K562 (cell line): ENCODE measurements at regions not wholly inside any gene's neighbourhood (a gene's known extent, or its start where the extent isn't known, plus 50 kb on each side); places are given as distances from the start of the nearest gene placed in this dataset.

Source experiments
- ATAC-seq: fragments of 200-7000 bp; cut with Tn5 transposase; 3 replicates; pipeline ENCODE4 v1.9.1; 2020; ENCODE audit warnings: moderate library complexity
- BruUV-seq: library from RNA; stranded (reverse); fragments of 400-500 nt; replicated peaks from 2 replicates; lab custom pipeline; 2021; lab: Mats Ljungman, UMichigan
- CTCF ChIA-PET: fragments of 300-600 bp; formaldehyde crosslinking; extraction: SDS; loops from one replicate; lab custom pipeline; 2021; ENCODE audit warnings: low intra/inter-chr PET ratio; lab: Yijun Ruan, JAX
- POLR2A ChIA-PET: fragments of 300-600, 350-650 bp; sonication (Branson Sonifier 250); formaldehyde crosslinking; extraction: SDS; loops from one replicate; lab custom pipeline; 2021; ENCODE audit warnings: antibody characterized with exemption, inconsistent platforms; lab: Yijun Ruan, JAX
- DNase-seq, 4 experiments: peaks; one replicate each; pipeline versions ENCODE4 v3.0.0 to v3.0.0-alpha.2; 2011 to 2018; ENCODE audit warnings: low spot score in 3 of 4, mixed read lengths in 3 of 4; ENCODE audit errors: extremely low read depth in 1 of 4
- FAIRE-seq: peaks from 2 replicates; lab custom pipeline; 2011; peaks lifted over from hg19 to GRCh38; lab: Jason Lieb, UNC
- H2AFZ ChIP-seq: 2 replicates; pipeline ENCODE4 v1.6.0; 2011; ENCODE audit warnings: low read depth, low read length, control low read depth, inconsistent platforms
- H3K27ac ChIP-seq: fragments of 200-600 bp; 3 replicates; pipeline ENCODE4 v1.8.0; 2011; ENCODE audit warnings: low read depth, mild to moderate bottlenecking, control low read depth, inconsistent platforms, low read length, moderate library complexity, mixed read lengths; ENCODE audit errors: extremely low read depth
- H3K27me3 ChIP-seq, 2 experiments: fragments of 300-600 bp in 1 of 2; 2 replicates in 1 of 2; 3 replicates in 1 of 2; pipeline versions ENCODE4 v1.6.0 to v1.8.0; 2011; ENCODE audit warnings: inconsistent platforms in 2 of 2, low read length in 2 of 2, mild to moderate bottlenecking in 1 of 2, mixed read lengths in 1 of 2, moderate library complexity in 1 of 2; ENCODE audit not compliant: control insufficient read depth in 2 of 2, insufficient read depth in 2 of 2
- H3K36me3 ChIP-seq: fragments of 300-600 bp; 3 replicates; pipeline ENCODE4 v1.8.0; 2011; ENCODE audit warnings: mild to moderate bottlenecking, low read length, inconsistent platforms; ENCODE audit not compliant: control insufficient read depth, insufficient read depth
- H3K4me1 ChIP-seq, 2 experiments: fragments of 200-600 bp in 1 of 2; replicated peaks in 1 of 2; 2 replicates in 1 of 2; 3 replicates in 1 of 2; pipeline versions ENCODE4 v1.5.1 to v1.8.0; 2011; ENCODE audit warnings: inconsistent platforms in 2 of 2, low read length in 2 of 2, mild to moderate bottlenecking in 1 of 2, mixed read lengths in 1 of 2, moderate library complexity in 1 of 2; ENCODE audit not compliant: control insufficient read depth in 2 of 2, insufficient read depth in 2 of 2
- H3K4me2 ChIP-seq: 2 replicates; pipeline ENCODE4 v1.6.1; 2011; ENCODE audit warnings: low read length, control low read depth, inconsistent platforms, mixed read lengths; ENCODE audit not compliant: insufficient read depth
- H3K4me3 ChIP-seq: fragments of 200-600 bp; sonication (generic), shearing (Covaris generic); 2 replicates; pipeline ENCODE4 v1.5.1; 2016; ENCODE audit warnings: control low read depth, inconsistent platforms
- H3K79me2 ChIP-seq: fragments of 200-600 bp; 3 replicates; pipeline ENCODE4 v1.8.0; 2011; ENCODE audit warnings: low read length, inconsistent platforms; ENCODE audit not compliant: control insufficient read depth, insufficient read depth
- H3K9ac ChIP-seq, 2 experiments: 2 replicates each; pipeline versions ENCODE4 v1.6.0 to v1.6.1; 2011; ENCODE audit warnings: low read depth in 2 of 2, low read length in 2 of 2, control low read depth in 1 of 2, inconsistent platforms in 1 of 2, mild to moderate bottlenecking in 1 of 2, mixed read lengths in 1 of 2; ENCODE audit not compliant: insufficient read depth in 1 of 2
- H3K9me1 ChIP-seq: one replicate; pipeline ENCODE4 v1.6.0; 2011; ENCODE audit warnings: inconsistent platforms, mild to moderate bottlenecking, low read length, moderate library complexity; ENCODE audit not compliant: control insufficient read depth, insufficient read depth
- H3K9me3 ChIP-seq: replicated peaks from 2 replicates; pipeline ENCODE4 v1.5.1; 2011; ENCODE audit warnings: low read depth, low read length, inconsistent platforms; ENCODE audit not compliant: control insufficient read depth, insufficient read depth
- H4K20me1 ChIP-seq: replicated peaks from 2 replicates; pipeline ENCODE4 v1.6.1; 2011; ENCODE audit warnings: low read length, inconsistent platforms, mixed read lengths; ENCODE audit not compliant: control insufficient read depth, insufficient read depth
- BHLHE40 ChIP-seq: IDR thresholded peaks from 2 replicates; pipeline ENCODE4 v1.6.1; 2011; ENCODE audit warnings: low read length, improper control_type of control experiment
- EGR1 ChIP-seq: fragments of 450-650 bp; conservative IDR thresholded peaks from 2 replicates; pipeline ENCODE4 v1.6.1; 2017; ENCODE audit warnings: mild to moderate bottlenecking
- FOXJ2 ChIP-seq: fragments of 200-800 bp; sonication (Bioruptor generic); IDR thresholded peaks from 2 replicates; pipeline ENCODE4 v1.6.1; 2016; ENCODE audit warnings: missing genetic modification characterization, missing compliant biosample characterization
- KLF10 ChIP-seq: fragments of 250-450 bp; sonication (Bioruptor Pico); IDR thresholded peaks from 2 replicates; pipeline ENCODE4 v1.6.1; 2021; ENCODE audit warnings: matching md5 sums
- MTA3 ChIP-seq: fragments of 450-650 bp; formaldehyde crosslinking; IDR thresholded peaks from 2 replicates; pipeline ENCODE4 v1.6.1; 2017; ENCODE audit warnings: mild to moderate bottlenecking, borderline replicate concordance
- NEUROD1 ChIP-seq: fragments of 150-350 bp; IDR thresholded peaks from 2 replicates; pipeline ENCODE4 v1.6.1; 2014; ENCODE audit warnings: borderline replicate concordance, low read length, low read depth; ENCODE audit not compliant: partially characterized antibody
- RB1 ChIP-seq: fragments of 450-650 bp; IDR thresholded peaks from 2 replicates; pipeline ENCODE4 v1.6.1; 2017; ENCODE audit warnings: low read depth, mild to moderate bottlenecking
- ZNF165 ChIP-seq: fragments of 250-450 bp; sonication (Bioruptor Pico); IDR thresholded peaks from 2 replicates; pipeline ENCODE4 v1.4.0; 2020; ENCODE audit warnings: borderline replicate concordance
- ZNF232 ChIP-seq: sonication (generic); formaldehyde crosslinking; IDR thresholded peaks from 2 replicates; pipeline ENCODE4 v1.8.0; 2022; ENCODE audit warnings: mild to moderate bottlenecking, missing genetic modification reagents
- ZNF589 ChIP-seq: fragments of 200-800 bp; sonication (Bioruptor generic); IDR thresholded peaks from 2 replicates; pipeline ENCODE4 v1.6.1; 2016; ENCODE audit warnings: low read depth, missing genetic modification characterization, missing compliant biosample characterization
- WGBS: fragments of 100-300 bp; shearing (Covaris generic); methylation state at CpG from one replicate; pipeline ENCODE4 v1.1.6; 2016; ENCODE audit warnings: low coverage, mixed read lengths; ENCODE audit not compliant: insufficient coverage; ENCODE audit errors: missing lambda C conversion rate; 5-methylcytosine and 5-hydroxymethylcytosine counted together
- in situ Hi-C: fragments of 300-500 bp; cut with MboI; formaldehyde crosslinking; loops from 4 replicates; pipeline ENCODE4 v1.15.0; 2018; ENCODE audit warnings: inconsistent platforms, mixed read lengths
- intact Hi-C: fragments of 100-400 bp; cut with micrococcal nuclease; formaldehyde crosslinking; loops from 2 replicates; pipeline ENCODE4 v1.14.2; 2022
- TF ChIP-seq, protein P1 (sequence below): sonication (generic); formaldehyde crosslinking; IDR thresholded peaks from 2 replicates; pipeline ENCODE4 v1.8.0; 2022; ENCODE audit warnings: missing genetic modification reagents, mild to moderate bottlenecking, borderline replicate concordance
- TF ChIP-seq, protein P2 (sequence below), 2 experiments: fragments of 450-650 bp; IDR thresholded peaks; 2 replicates each; pipeline ENCODE4 v1.6.1; 2016; ENCODE audit warnings: mild to moderate bottlenecking in 2 of 2, borderline replicate concordance in 1 of 2, low read depth in 1 of 2, moderate library complexity in 1 of 2
- TF ChIP-seq, protein P3 (sequence below): sonication (generic); formaldehyde crosslinking; IDR thresholded peaks from 2 replicates; pipeline ENCODE4 v1.5.0; 2020; ENCODE audit warnings: missing genetic modification reagents

DNA sequence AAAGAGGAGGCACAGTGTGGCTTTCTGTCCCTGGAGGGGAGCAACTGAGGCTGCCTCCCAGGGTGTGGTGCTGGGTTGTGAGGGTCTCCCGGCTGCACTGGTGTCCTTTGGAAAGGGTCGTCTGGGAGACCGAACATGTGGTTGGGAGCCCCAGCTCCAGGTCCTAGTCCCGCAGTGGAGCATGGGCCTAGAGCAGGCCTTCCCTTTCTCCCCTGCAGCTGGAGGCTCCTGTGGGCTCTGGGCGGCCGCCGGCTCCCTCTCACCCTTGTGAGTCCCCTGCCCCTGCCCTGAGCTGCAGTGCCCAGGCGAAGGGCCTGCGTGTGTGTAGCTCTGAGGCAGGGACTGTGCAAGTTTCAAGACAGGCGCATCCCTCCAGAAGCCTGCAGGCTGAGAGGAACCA is 1492.7 kb downstream of the BRD1 start:
- BruUV-seq = no TSS peak
- no peak overlapping the region for H2AFZ ChIP-seq
- POLR2A ChIA-PET = no interaction called here
- TF ChIP-seq BHLHE40 (no peak), ZNF165 (no peak), KLF10 (no peak), MTA3 (no peak), FOXJ2 (tag) (no peak), NEUROD1 (no peak), EGR1 (no peak), ZNF589 (CRISPR knock-in tag) (no peak), ZNF232 (CRISPR knock-in tag) (no peak), RB1 (no peak)
- TF ChIP-seq, protein P1, sequence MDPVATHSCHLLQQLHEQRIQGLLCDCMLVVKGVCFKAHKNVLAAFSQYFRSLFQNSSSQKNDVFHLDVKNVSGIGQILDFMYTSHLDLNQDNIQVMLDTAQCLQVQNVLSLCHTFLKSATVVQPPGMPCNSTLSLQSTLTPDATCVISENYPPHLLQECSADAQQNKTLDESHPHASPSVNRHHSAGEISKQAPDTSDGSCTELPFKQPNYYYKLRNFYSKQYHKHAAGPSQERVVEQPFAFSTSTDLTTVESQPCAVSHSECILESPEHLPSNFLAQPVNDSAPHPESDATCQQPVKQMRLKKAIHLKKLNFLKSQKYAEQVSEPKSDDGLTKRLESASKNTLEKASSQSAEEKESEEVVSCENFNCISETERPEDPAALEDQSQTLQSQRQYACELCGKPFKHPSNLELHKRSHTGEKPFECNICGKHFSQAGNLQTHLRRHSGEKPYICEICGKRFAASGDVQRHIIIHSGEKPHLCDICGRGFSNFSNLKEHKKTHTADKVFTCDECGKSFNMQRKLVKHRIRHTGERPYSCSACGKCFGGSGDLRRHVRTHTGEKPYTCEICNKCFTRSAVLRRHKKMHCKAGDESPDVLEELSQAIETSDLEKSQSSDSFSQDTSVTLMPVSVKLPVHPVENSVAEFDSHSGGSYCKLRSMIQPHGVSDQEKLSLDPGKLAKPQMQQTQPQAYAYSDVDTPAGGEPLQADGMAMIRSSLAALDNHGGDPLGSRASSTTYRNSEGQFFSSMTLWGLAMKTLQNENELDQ (CRISPR knock-in tag) = no peak
- TF ChIP-seq, protein P2, sequence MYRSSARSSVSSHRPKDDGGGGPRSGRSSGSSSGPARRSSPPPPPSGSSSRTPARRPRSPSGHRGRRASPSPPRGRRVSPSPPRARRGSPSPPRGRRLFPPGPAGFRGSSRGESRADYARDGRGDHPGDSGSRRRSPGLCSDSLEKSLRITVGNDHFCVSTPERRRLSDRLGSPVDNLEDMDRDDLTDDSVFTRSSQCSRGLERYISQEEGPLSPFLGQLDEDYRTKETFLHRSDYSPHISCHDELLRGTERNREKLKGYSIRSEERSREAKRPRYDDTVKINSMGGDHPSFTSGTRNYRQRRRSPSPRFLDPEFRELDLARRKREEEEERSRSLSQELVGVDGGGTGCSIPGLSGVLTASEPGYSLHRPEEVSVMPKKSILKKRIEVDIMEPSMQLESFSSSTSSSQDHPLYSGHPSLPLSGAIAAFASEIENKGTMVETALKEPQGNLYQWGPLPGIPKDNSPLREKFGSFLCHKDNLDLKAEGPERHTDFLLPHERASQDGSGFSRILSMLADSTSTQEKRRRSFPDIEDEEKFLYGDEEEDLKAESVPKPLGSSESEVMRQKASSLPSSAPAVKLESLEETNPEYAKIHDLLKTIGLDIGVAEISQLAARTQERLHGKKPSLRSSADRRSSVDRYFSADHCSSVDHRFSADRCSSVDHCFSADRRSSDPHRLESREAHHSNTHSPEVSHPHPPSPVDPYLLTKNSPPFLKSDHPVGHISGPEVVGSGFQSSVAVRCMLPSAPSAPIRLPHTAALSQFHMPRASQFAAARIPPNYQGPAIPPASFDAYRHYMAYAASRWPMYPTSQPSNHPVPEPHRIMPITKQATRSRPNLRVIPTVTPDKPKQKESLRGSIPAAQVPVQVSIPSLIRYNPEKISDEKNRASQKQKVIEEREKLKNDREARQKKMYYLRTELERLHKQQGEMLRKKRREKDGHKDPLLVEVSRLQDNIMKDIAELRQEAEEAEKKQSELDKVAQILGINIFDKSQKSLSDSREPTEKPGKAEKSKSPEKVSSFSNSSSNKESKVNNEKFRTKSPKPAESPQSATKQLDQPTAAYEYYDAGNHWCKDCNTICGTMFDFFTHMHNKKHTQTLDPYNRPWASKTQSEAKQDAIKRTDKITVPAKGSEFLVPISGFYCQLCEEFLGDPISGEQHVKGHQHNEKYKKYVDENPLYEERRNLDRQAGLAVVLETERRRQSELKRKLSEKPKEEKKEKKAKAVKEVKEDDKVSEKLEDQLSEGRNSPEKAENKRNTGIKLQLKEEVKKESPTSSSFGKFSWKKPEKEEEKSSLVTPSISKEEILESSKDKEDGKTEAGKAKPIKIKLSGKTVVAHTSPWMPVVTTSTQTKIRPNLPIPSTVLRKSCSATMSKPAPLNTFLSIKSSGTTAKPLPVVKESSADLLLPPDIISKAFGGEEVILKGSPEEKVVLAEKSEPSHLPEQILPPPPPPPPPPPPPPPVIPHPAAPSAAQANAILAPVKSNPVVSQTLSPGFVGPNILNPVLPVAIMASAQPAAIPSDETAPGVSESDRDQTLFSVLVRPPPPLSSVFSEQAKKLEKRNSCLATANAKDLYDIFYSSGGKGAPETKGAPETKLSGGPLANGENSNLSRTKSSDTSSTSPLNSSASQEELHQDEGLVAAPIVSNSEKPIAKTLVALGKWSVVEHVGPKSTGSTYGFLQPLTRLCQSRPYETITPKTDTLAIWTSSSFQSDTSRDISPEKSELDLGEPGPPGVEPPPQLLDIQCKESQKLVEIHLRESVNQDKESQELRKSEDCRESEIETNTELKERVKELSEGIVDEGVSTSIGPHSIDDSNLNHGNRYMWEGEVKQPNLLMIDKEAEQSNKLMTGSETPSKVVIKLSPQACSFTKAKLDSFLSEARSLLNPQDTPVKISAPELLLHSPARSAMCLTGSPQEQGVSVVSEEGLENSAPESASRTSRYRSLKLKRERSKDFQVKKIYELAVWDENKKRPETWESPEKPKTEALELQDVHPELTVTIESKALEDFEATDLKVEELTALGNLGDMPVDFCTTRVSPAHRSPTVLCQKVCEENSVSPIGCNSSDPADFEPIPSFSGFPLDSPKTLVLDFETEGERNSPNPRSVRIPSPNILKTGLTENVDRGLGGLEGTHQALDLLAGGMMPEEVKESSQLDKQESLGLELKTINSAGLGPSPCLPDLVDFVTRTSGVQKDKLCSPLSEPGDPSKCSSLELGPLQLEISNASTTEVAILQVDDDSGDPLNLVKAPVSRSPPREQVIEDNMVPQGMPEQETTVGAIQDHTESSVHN (IDR thresholded peaks at IDR 0.05; ENCODE audit: borderline replicate concordance in 1 of 2, low read depth in 1 of 2) = no peak
- TF ChIP-seq, protein P3, sequence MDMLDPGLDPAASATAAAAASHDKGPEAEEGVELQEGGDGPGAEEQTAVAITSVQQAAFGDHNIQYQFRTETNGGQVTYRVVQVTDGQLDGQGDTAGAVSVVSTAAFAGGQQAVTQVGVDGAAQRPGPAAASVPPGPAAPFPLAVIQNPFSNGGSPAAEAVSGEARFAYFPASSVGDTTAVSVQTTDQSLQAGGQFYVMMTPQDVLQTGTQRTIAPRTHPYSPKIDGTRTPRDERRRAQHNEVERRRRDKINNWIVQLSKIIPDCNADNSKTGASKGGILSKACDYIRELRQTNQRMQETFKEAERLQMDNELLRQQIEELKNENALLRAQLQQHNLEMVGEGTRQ (CRISPR knock-in tag) = no peak

More for the DNA sequence above, 1492.7 kb downstream of the BRD1 start:
- intact Hi-C loops (no loop called here), in situ Hi-C loops (no loop called here)
- no peak overlapping the region for H3K9ac ChIP-seq
- H3K27me3 ChIP-seq = peaks cover 0 to 12% of the 10 kb centered on the region in 2 experiments; a peak in 1 of 5 replicates
- no CpG with 5 or more reads among the region's 10 CpGs for WGBS
- no peak overlapping the region for H3K4me2 ChIP-seq
- no peaks in the 10 kb centered on the region; the same call in 1 of the 2 replicates for H4K20me1 ChIP-seq
- no peaks in the 10 kb centered on the region for H3K9me1 ChIP-seq
- ATAC-seq = no peak
- DNase-seq = no peak
- no peaks in the 10 kb centered on the region for H3K79me2 ChIP-seq
- no peak overlapping the region for H3K27ac ChIP-seq
- no peak for FAIRE-seq
- no peaks in the 10 kb centered on the region for H3K4me1 ChIP-seq
- CTCF ChIA-PET = no interaction called here
- H3K36me3 ChIP-seq = no peaks in the 10 kb centered on the region
- H3K9me3 ChIP-seq = no peaks in the 10 kb centered on the region
- H3K4me3 ChIP-seq = no peak overlapping the region
